ENCODE measurements at regions not wholly inside any gene's neighbourhood (a gene's known extent, or its start where the extent isn't known, plus 50 kb on each side); places are given as distances from the start of the nearest gene placed in this dataset.

- intact Hi-C loops (cut with micrococcal nuclease) (no loop called here), in situ Hi-C loops (cut with MboI; ENCODE audit: low sequenced_read_pairs) (no loop called here), dilution Hi-C loops (cut with HindIII; ENCODE audit: low sequenced_read_pairs, unreplicated experiment) (no loop called here)
- H3K23ac ChIP-seq (ENCODE audit: low read depth, low read length), result no peak overlapping the region
- BruUV-seq (replicated peaks), result no TSS peak
- no peaks in the 10 kb centered on the region for H3K9me1 ChIP-seq (ENCODE audit: insufficient read depth, low read length)
- no peaks in the 10 kb centered on the region for H3K4me1 ChIP-seq (ENCODE audit: control insufficient read depth, insufficient read depth, low read length)
- no peak overlapping the region for H3K4ac ChIP-seq (ENCODE audit: low read depth, low read length)
- H3K14ac ChIP-seq (replicated peaks; ENCODE audit: low read depth, low read length), result no peak overlapping the region
- H3K18ac ChIP-seq (ENCODE audit: low read depth, low read length), result no peak overlapping the region
- H2BK20ac ChIP-seq (ENCODE audit: low read depth, low read length), result no peak overlapping the region
- TF ChIP-seq BHLHE40 (IDR thresholded peaks at IDR 0.05; ENCODE audit: low read depth, low read length) (no peak), FOS (IDR thresholded peaks at IDR 0.05; ENCODE audit: low read depth, low read length) (no peak), SMC3 (IDR thresholded peaks at IDR 0.05; ENCODE audit: low read depth, low read length) (no peak), RFX5 (IDR thresholded peaks at IDR 0.05; ENCODE audit: low read depth, low read length) (no peak), NFE2L2 (IDR thresholded peaks at IDR 0.05; ENCODE audit: low read depth, low read length) (no peak), MXI1 (IDR thresholded peaks at IDR 0.05; ENCODE audit: borderline replicate concordance, low read depth, low read length) (no peak), CEBPB (IDR thresholded peaks at IDR 0.05; ENCODE audit: low read depth, low read length) (no peak), MAZ (IDR thresholded peaks at IDR 0.05; ENCODE audit: borderline replicate concordance, low read depth, low read length) (no peak), POLR2A (IDR thresholded peaks at IDR 0.05; ENCODE audit: low read depth, low read length) (no peak), USF2 (IDR thresholded peaks at IDR 0.05; ENCODE audit: low read depth, low read length) (no peak)
- TF ChIP-seq, protein P1, sequence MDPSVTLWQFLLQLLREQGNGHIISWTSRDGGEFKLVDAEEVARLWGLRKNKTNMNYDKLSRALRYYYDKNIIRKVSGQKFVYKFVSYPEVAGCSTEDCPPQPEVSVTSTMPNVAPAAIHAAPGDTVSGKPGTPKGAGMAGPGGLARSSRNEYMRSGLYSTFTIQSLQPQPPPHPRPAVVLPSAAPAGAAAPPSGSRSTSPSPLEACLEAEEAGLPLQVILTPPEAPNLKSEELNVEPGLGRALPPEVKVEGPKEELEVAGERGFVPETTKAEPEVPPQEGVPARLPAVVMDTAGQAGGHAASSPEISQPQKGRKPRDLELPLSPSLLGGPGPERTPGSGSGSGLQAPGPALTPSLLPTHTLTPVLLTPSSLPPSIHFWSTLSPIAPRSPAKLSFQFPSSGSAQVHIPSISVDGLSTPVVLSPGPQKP (IDR thresholded peaks at IDR 0.05; ENCODE audit: borderline replicate concordance, low read depth, low read length), result no peak
- no peaks in the 10 kb centered on the region for H3K36me3 ChIP-seq (ENCODE audit: control insufficient read depth, insufficient read depth, low read length)
- H2AK9ac ChIP-seq (replicated peaks; ENCODE audit: low read depth, low read length, poor library complexity), result no peak overlapping the region
- no peak overlapping the region for H4K91ac ChIP-seq (ENCODE audit: insufficient read depth, low read depth, low read length)
- CTCF ChIA-PET, result no interaction called here
- no peak overlapping the region for H2BK120ac ChIP-seq (ENCODE audit: low read depth, low read length)
- POLR2A ChIA-PET (ENCODE audit: unreplicated experiment), result no interaction called here
- H3K9me3 ChIP-seq (ENCODE audit: control insufficient read depth, insufficient read depth, low read length), result no peaks in the 10 kb centered on the region
- H3K27ac ChIP-seq (ENCODE audit: insufficient read depth, low read length), result no peak overlapping the region
- no peak overlapping the region for H2BK15ac ChIP-seq (ENCODE audit: low read depth, low read length)
- H3K9ac ChIP-seq (ENCODE audit: low read depth, low read length), result no peak overlapping the region
- H2AK5ac ChIP-seq (ENCODE audit: low read depth, low read length), result no peak overlapping the region
- H2BK5ac ChIP-seq (ENCODE audit: low read depth, low read length, poor library complexity, severe bottlenecking), result no peak overlapping the region
- no peak overlapping the region for H3K4me2 ChIP-seq (ENCODE audit: low read depth, low read length)
- no peak overlapping the region for H4K5ac ChIP-seq (ENCODE audit: low read depth, low read length)
- H3K56ac ChIP-seq (ENCODE audit: extremely low read depth, insufficient read depth, low read length), result no peak overlapping the region
- H4K20me1 ChIP-seq (ENCODE audit: insufficient read depth, low read length), result no peaks in the 10 kb centered on the region
- WGBS, 2 experiments (ENCODE audit: extremely low coverage in 2 of 2, insufficient read length in 1 of 2), result no CpG with 5 or more reads among the region's 2 CpGs
- H3K27me3 ChIP-seq (ENCODE audit: control insufficient read depth, insufficient read depth, low read length), result peaks cover 9% of the 10 kb centered on the region
- no peak overlapping the region for H2AFZ ChIP-seq (replicated peaks; ENCODE audit: low read length, poor library complexity)
- H3K79me1 ChIP-seq (ENCODE audit: low read depth in 1 of 2, low read length in 2 of 2), result no peaks in the 10 kb centered on the region
- no peak overlapping the region for H3K4me3 ChIP-seq (ENCODE audit: insufficient read depth, low read depth, low read length)
- H4K8ac ChIP-seq (ENCODE audit: low read depth in 2 of 2, low read length in 2 of 2), result no peak overlapping the region
- DNase-seq (no peak), ATAC-seq (ENCODE audit: low read depth) (no peak)
Observed at GRCh38 chrX:110962451-110962850, 133.5 kb upstream of the PAK3 start.
